Mucosa of descending colon (tissue), 3 donors: ENCODE measurements at regions not wholly inside any gene's neighbourhood (a gene's known extent, or its start where the extent isn't known, plus 50 kb on each side); places are given as distances from the start of the nearest gene placed in this dataset.

Experiments
- ATAC-seq: fragments of 200-7000 bp; cut with Tn5 transposase; one replicate; pipeline ENCODE4 v1.9.1; 2020; ENCODE audit warnings: mild to moderate bottlenecking, moderate library complexity
- DNase-seq, 3 donors: peaks; one replicate each; pipeline ENCODE4 v3.0.0-alpha.2; 2020
- H3K36me3 ChIP-seq: fragments of 200-600 bp; one replicate; pipeline ENCODE4 v1.8.0; 2021; ENCODE audit warnings: low read depth, mild to moderate bottlenecking
- H3K4me1 ChIP-seq: fragments of 200-600 bp; one replicate; pipeline ENCODE4 v1.8.0; 2021; ENCODE audit warnings: low read depth, mild to moderate bottlenecking
- H3K4me3 ChIP-seq: fragments of 200-600 bp; one replicate; pipeline ENCODE4 v1.8.0; 2021; ENCODE audit warnings: mild to moderate bottlenecking
- H3K9me3 ChIP-seq: fragments of 200-600 bp; one replicate; pipeline ENCODE4 v1.8.0; 2021; ENCODE audit warnings: mild to moderate bottlenecking
- intact Hi-C, 2 donors: fragments of 100-400 bp; cut with DNase I in 1 of 2; cut with micrococcal nuclease in 1 of 2; formaldehyde crosslinking; loops; one replicate each; pipeline versions ENCODE4 v1.11.0 to v1.11.1; 2022; cut with DNase I, micrococcal nuclease
- TF ChIP-seq, protein P1 (sequence below): fragments of 200-600 bp; IDR thresholded peaks from one replicate; pipeline ENCODE4 v1.8.0; 2022; ENCODE audit warnings: antibody characterized with exemption, mild to moderate bottlenecking
- donor health status: DM: no; HTN: no; CAD: no; lungs with moderate emphysema.
- donor health status: DM: no; HTN: no; CAD: no.
- donor health status: DM: no; HTN: yes; CAD: no.

DNA sequence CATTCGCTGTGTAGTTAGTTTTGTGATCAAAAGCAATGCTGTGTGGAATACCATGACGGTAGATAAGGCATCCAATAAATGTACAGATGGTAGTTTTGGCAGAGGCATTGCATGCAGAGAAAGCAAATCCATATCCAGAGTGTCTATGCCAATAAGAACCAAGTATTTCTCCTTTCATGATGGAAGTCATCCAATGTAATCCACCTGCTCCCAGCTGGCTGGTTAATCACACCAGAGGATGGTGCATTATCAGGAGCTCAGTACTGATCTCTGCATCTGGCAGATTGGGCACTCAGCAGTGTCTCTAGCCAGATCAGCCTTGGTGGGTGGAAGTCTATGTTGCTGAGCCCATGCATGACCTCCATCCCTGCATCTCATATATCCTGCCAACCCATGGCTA, 677.7 kb upstream of the NECTIN3 start:
- intact Hi-C loops = no loop called here
- DNase-seq (no peak), ATAC-seq (no peak)
- Histone ChIP-seq H3K4me3 (no peak overlapping the region), H3K9me3 (no peaks in the 10 kb centered on the region), H3K36me3 (no peaks in the 10 kb centered on the region), H3K4me1 (no peaks in the 10 kb centered on the region)
- TF ChIP-seq, protein P1, sequence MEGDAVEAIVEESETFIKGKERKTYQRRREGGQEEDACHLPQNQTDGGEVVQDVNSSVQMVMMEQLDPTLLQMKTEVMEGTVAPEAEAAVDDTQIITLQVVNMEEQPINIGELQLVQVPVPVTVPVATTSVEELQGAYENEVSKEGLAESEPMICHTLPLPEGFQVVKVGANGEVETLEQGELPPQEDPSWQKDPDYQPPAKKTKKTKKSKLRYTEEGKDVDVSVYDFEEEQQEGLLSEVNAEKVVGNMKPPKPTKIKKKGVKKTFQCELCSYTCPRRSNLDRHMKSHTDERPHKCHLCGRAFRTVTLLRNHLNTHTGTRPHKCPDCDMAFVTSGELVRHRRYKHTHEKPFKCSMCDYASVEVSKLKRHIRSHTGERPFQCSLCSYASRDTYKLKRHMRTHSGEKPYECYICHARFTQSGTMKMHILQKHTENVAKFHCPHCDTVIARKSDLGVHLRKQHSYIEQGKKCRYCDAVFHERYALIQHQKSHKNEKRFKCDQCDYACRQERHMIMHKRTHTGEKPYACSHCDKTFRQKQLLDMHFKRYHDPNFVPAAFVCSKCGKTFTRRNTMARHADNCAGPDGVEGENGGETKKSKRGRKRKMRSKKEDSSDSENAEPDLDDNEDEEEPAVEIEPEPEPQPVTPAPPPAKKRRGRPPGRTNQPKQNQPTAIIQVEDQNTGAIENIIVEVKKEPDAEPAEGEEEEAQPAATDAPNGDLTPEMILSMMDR = no peak

DNA sequence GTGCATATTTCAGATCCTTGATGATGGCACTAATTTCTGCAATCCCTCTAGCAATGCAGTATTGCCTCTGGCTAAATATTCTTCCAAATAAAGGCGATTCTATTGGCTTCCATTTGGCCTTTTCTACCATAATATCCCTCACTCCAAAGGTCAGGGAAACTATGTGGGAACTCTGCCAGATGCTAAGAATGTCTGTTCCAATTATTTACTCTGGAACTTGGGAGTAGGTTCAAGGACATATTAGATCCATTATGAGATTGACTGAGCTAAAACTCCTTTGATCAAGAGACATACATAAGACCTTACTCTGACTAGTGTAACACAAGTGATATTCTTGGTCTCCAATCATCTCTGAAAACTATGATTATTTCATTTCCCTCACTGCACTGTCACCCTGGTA, 674.5 kb upstream of the NECTIN3 start:
- Histone ChIP-seq H3K36me3 (no peaks in the 10 kb centered on the region), H3K4me1 (no peaks in the 10 kb centered on the region), H3K4me3 (no peak overlapping the region), H3K9me3 (no peaks in the 10 kb centered on the region)
- DNase-seq = no peak
- ATAC-seq = no peak
- intact Hi-C loops = no loop called here
- TF ChIP-seq, protein P1 = no peak

DNA sequence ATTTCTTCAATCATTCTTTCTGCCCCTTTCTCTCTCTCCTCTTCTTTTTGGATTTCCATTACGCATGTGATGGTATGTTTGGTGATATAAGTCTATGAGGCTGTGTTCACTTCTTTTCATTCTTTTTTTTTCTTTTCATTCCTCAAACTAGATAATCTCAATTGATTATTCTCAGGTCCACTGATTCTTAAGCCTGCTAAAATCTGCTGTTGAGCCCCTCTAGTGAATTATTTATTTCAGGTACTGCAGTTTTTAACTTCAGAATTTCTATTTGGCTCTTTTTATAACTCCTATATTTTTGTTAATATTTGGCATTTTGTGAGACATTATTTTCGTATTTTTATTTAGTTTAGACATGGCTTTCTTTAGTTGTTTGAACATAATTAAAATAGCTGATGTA, 671.3 kb upstream of the NECTIN3 start:
- TF ChIP-seq, protein P1 = no peak

DNA sequence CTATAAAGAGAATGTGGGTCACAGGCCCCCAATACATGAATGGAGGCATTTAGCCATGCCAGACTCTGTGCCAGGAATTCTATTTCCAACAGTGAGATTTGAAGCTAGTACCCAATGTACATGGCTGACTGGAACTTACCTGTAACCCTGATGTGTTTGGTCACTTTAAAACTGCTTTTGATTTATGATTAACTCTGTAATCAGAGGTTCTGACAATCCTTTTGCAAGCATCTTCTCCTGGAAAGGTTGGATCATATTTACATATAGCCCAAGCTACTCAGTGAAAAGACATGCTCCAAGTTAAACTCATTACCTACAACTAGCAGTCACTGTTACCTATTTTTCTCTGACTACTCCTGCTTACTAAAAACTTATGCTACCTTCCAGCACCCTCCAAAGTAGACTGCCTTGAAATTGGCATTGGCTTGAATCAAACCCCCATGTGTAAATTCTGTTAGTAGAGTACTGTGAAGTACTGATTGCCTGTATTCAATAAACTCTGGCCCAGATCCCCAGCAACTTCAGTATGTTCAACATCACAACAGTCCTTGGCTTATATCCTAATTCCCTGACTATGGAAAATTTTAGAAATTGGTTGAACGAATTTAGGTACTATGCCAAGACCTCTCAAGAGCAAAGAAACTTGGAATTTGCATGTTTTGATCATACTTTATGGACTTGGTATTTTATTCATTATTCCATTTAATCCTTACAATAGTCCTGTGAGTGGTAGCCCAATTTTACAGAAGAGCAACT, 665.6 kb upstream of the NECTIN3 start:
- Histone ChIP-seq H3K4me3 (no peak overlapping the region), H3K36me3 (no peaks in the 10 kb centered on the region), H3K4me1 (no peaks in the 10 kb centered on the region), H3K9me3 (no peaks in the 10 kb centered on the region)
- ATAC-seq = no peak
- TF ChIP-seq, protein P1 = no peak
- no peak for DNase-seq
- intact Hi-C loops = no loop called here

More for the DNA sequence above, 671.3 kb upstream of the NECTIN3 start:
- intact Hi-C loops = no loop called here
- DNase-seq (no peak), ATAC-seq (no peak)
- Histone ChIP-seq H3K36me3 (no peaks in the 10 kb centered on the region), H3K4me1 (no peaks in the 10 kb centered on the region), H3K4me3 (no peak overlapping the region), H3K9me3 (no peaks in the 10 kb centered on the region)

DNA sequence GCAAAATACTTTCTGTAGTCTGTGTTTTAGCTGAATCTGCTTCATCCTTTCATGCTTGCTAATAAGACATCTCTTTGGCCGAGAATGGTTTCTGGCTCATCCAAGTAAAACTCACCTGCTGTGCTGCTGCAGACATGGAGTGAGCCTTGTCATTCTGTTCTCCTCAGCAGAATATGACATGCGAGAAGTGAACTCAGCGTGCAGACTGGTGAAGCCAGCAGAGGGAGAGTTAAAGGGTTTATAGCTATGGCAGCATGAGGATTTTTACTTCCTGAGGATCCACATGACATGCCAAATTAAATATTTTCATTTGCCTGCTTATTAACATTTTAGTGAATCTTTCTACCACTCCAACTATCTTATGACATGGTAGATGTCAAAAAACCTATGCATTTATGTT, 658.4 kb upstream of the NECTIN3 start:
- no peak overlapping the region for H3K4me3 ChIP-seq
- H3K36me3 ChIP-seq = no peaks in the 10 kb centered on the region
- DNase-seq (no peak), ATAC-seq (no peak)
- H3K9me3 ChIP-seq = no peaks in the 10 kb centered on the region
- no peaks in the 10 kb centered on the region for H3K4me1 ChIP-seq
- TF ChIP-seq, protein P1 = no peak
- intact Hi-C loops = no loop called here
